HepG2 (cell line): ENCODE measurements at regions not wholly inside any gene's neighbourhood (a gene's known extent, or its start where the extent isn't known, plus 50 kb on each side); places are given as distances from the start of the nearest gene placed in this dataset.

Experiments used
- DR1 ChIP-seq: sonication (generic); formaldehyde crosslinking; IDR thresholded peaks from 2 replicates; pipeline ENCODE4 v1.8.0; 2021; ENCODE audit warnings: mild to moderate bottlenecking, missing genetic modification reagents, inconsistent platforms
- EHMT2 ChIP-seq: fragments of 200-600 bp; sonication (generic); IDR thresholded peaks from 2 replicates; pipeline ENCODE4 v1.7.0; 2017; ENCODE audit warnings: antibody characterized with exemption, low read depth, low read length, borderline replicate concordance
- NCOA1 ChIP-seq: sonication (generic); formaldehyde crosslinking; IDR thresholded peaks from 2 replicates; pipeline ENCODE4 v1.9.0; 2021; ENCODE audit warnings: missing genetic modification reagents
- NFYB ChIP-seq: sonication (generic); formaldehyde crosslinking; IDR thresholded peaks from 2 replicates; pipeline ENCODE4 v1.4.0; 2020; ENCODE audit warnings: missing genetic modification reagents
- ZNF558 ChIP-seq: sonication (generic); formaldehyde crosslinking; IDR thresholded peaks from 2 replicates; pipeline ENCODE4 v1.9.0; 2022; ENCODE audit warnings: mild to moderate bottlenecking, missing genetic modification reagents, borderline replicate concordance
- TF ChIP-seq, protein P1 (sequence below): sonication (generic); formaldehyde crosslinking; IDR thresholded peaks from 2 replicates; pipeline ENCODE4 v1.5.0; 2020; ENCODE audit warnings: mild to moderate bottlenecking, missing genetic modification reagents, moderate library complexity
- TF ChIP-seq, protein P2 (sequence below): sonication (generic); formaldehyde crosslinking; IDR thresholded peaks from 2 replicates; pipeline ENCODE4 v1.4.0; 2020; ENCODE audit warnings: missing genetic modification reagents, mild to moderate bottlenecking, borderline replicate concordance

DNA sequence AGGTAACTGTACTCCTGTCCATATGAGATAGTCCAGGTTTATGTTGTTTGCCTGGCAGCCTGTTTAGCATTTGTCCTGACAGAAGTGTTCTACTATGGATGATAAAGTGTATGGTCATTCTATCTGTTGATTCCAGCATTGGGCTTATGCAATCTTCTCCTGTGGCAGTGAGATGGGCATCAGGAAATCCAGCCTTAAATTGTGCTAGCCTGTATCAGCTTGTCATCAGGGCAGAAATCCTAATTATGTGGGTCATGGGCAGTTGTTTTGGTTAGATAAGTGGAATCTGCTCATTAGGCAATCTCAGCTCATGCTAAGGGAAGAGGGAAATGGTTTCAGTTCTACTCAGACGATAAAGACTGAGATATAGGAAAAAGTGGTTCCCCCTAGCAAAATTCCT, 247.4 kb upstream of the CHD1 start:
- TF ChIP-seq EHMT2: no peak
- TF ChIP-seq, protein P1, sequence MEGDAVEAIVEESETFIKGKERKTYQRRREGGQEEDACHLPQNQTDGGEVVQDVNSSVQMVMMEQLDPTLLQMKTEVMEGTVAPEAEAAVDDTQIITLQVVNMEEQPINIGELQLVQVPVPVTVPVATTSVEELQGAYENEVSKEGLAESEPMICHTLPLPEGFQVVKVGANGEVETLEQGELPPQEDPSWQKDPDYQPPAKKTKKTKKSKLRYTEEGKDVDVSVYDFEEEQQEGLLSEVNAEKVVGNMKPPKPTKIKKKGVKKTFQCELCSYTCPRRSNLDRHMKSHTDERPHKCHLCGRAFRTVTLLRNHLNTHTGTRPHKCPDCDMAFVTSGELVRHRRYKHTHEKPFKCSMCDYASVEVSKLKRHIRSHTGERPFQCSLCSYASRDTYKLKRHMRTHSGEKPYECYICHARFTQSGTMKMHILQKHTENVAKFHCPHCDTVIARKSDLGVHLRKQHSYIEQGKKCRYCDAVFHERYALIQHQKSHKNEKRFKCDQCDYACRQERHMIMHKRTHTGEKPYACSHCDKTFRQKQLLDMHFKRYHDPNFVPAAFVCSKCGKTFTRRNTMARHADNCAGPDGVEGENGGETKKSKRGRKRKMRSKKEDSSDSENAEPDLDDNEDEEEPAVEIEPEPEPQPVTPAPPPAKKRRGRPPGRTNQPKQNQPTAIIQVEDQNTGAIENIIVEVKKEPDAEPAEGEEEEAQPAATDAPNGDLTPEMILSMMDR (CRISPR knock-in tag): no peak
- TF ChIP-seq NCOA1 (CRISPR knock-in tag): no peak
- no peak for TF ChIP-seq ZNF558 (CRISPR knock-in tag)
- TF ChIP-seq, protein P2, sequence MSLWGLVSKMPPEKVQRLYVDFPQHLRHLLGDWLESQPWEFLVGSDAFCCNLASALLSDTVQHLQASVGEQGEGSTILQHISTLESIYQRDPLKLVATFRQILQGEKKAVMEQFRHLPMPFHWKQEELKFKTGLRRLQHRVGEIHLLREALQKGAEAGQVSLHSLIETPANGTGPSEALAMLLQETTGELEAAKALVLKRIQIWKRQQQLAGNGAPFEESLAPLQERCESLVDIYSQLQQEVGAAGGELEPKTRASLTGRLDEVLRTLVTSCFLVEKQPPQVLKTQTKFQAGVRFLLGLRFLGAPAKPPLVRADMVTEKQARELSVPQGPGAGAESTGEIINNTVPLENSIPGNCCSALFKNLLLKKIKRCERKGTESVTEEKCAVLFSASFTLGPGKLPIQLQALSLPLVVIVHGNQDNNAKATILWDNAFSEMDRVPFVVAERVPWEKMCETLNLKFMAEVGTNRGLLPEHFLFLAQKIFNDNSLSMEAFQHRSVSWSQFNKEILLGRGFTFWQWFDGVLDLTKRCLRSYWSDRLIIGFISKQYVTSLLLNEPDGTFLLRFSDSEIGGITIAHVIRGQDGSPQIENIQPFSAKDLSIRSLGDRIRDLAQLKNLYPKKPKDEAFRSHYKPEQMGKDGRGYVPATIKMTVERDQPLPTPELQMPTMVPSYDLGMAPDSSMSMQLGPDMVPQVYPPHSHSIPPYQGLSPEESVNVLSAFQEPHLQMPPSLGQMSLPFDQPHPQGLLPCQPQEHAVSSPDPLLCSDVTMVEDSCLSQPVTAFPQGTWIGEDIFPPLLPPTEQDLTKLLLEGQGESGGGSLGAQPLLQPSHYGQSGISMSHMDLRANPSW: no peak
- no peak for TF ChIP-seq DR1 (CRISPR knock-in tag)
- no peak for TF ChIP-seq NFYB
